Activated CD8-positive, alpha-beta memory T cell treated with anti-CD3 and anti-CD28 coated beads for 36 hours (primary cell): ENCODE measurements at regions not wholly inside any gene's neighbourhood (a gene's known extent, or its start where the extent isn't known, plus 50 kb on each side); places are given as distances from the start of the nearest gene placed in this dataset.
"Not testable (repeated sequence)": the region's sequence is repeated elsewhere in the genome, so short reads cannot be mapped to it uniquely, and the experiment has no call there.

Experiments
- CTCF ChIA-PET: fragments of 350-600 bp; sonication (Branson Sonifier 250); formaldehyde crosslinking; loops from one replicate; lab custom pipeline; 2021; ENCODE audit warnings: antibody characterized with exemption; lab: Charles Lee
- POLR2A ChIA-PET: fragments of 350-600 bp; sonication (Branson Sonifier 250); formaldehyde crosslinking; loops from one replicate; lab custom pipeline; 2021; ENCODE audit warnings: antibody characterized with exemption; lab: Charles Lee

- CTCF ChIA-PET, result no interaction called here
- POLR2A ChIA-PET, result no interaction called here
Measured at GRCh38 chr22:23501708-23502107, 78.4 kb downstream of the IGLL1 start.

DNA sequence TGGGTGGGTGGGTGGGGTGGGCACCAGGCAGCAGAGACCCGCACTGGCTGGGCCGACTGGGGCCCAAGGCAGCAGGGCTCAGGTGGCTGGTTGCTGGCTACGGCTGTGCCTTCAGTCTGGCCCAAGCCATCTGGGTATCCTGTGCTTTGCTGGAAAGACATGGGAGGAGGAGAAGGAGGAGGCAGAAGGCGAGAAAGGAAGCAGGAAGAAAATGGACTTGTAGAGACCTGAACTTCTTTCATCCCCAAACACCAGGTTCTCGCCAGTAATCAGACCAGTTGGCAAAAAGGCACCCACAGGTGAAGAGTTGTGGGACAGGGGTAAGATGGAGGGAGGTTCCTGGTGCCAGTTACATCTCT lies 78.8 kb downstream of the IGLL1 start:
- CTCF ChIA-PET, result no interaction called here

GRCh38 chr22:23500508-23501260 lies 79.4 kb downstream of the IGLL1 start:
- ChIA-PET CTCF (no interaction called here), POLR2A (no interaction called here)

More for the DNA sequence above, 78.8 kb downstream of the IGLL1 start:
- POLR2A ChIA-PET, result no interaction called here

- ChIA-PET POLR2A (no interaction called here), CTCF (no interaction called here)
Measured at GRCh38 chr22:23499845-23500500, 80.1 kb downstream of the IGLL1 start.

DNA sequence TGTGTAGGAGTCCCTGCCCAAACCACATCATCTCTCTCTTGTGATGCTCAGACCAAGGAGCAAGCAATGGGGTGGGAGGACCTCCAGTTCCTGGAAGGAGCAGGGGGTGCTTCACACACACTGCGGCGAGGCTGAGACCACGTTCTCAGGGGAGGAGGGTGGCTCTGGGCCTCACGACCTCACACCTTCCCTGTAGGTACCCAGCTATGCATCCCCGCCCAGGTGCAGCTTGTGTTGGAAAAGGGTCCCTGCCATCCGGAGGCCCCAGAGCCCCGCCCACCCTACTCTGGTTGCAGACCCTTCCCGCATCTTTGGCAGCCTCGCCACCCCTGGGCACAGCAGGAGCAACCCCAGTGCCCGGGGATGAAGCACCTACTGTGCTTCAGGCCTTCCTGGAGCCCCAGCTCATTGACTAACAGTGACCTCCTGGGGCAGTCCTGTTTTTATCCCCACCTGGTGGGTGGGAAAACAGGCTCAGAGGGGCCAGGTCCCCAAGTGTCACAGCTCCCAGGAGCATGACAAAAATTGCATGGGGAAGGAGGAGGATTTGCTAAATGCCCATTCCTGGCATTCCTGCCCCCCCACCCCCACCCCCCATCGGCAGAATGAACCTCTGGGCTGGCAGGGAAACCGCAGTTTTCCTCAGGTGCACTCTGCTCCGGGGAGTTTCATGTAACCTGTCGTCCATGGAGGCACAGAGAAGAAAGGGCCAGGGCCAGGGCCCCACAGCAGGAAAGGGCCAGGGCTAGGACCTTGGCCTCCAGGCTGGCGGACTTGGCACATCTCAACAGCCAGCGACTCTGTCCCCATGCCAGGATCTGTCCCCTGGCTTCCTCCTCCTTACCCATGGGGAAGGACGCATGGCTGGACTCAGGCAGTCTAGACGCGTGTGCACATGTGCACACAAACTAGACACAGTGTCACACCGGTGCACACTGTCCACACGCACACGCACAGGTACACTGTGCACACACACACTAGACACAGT lies 81.0 kb downstream of the IGLL1 start:
- ChIA-PET CTCF (no interaction called here), POLR2A (no interaction called here)

DNA sequence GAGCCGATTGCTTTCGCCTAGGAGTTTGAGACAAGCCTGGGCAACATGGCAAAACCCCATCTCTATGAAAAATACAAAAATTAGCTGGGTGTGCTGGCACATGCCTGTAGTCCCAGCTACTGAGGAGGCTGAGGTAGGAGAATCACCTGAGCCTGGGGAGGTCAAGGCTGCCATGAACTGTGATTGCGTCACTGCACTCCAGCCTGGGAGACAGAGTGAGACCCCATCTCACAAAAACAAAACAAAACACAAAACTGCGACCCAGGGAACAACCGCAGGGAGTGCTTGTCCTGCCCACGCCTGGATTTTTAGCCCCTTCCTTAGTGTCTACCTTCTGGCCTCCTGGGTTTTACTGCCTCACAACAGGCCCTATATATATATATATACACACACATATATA lies 82.2 kb downstream of the IGLL1 start:
- CTCF ChIA-PET, POLR2A ChIA-PET: not testable (repeated sequence)

GRCh38 chr22:23497016-23497885 lies 82.8 kb downstream of the IGLL1 start:
- ChIA-PET CTCF (no interaction called here), POLR2A (no interaction called here)

- CTCF ChIA-PET, result no interaction called here
- POLR2A ChIA-PET, result no interaction called here
Measured at GRCh38 chr22:23496445-23496833, 83.7 kb downstream of the IGLL1 start.

GRCh38 chr22:23495614-23496444 lies 84.3 kb downstream of the IGLL1 start:
- CTCF ChIA-PET, result no interaction called here

DNA sequence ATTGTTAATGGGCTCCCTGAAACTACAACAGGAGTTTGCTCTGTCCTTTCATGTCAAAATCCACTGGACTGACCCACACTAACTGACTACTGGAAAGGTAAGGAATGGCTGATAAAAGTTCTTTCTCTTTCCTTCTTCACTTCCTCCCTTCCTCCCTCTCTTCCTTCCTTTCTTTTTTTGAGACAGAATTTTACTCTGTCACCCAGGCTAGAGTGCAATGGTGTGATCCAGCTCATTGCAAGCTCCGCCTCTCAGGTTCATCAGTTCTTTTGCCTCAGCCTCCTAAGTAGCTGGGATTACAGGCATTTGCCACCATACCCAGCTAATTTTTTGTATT lies 85.2 kb downstream of the IGLL1 start:
- POLR2A ChIA-PET, result no interaction called here
- CTCF ChIA-PET, result no interaction called here

More at GRCh38 chr22:23495614-23496444, 84.3 kb downstream of the IGLL1 start:
- POLR2A ChIA-PET, result no interaction called here

GRCh38 chr22:23485490-23485889 lies 94.6 kb downstream of the IGLL1 start:
- ChIA-PET POLR2A (interaction anchor here (0.6 kb wide), 1 partner anchor 99 kb away, joined by 7 read pairs; no protein-coding TSS in a partner anchor), CTCF (no interaction called here)

GRCh38 chr22:23484651-23485050 lies 95.4 kb downstream of the IGLL1 start:
- CTCF ChIA-PET, result no interaction called here
- POLR2A ChIA-PET, result no interaction called here

DNA sequence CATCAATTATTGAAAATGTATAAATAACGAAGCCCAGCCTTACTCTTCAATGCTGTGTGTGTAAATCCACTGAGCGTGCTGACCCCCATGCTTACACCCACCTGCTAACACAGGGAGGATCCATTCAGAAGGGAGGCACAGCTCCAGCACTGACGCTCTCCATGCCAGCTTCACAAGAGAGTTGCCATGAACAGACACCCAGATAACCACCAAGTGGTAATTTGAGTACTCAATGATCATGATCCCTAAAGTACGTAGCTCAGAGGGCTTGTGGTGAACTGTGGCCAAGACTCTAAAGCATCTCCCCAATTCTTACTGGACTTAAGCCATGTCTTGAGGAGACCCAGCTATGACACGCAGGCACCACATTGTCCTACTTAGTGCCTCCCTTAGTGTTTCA lies 98.7 kb downstream of the IGLL1 start:
- ChIA-PET CTCF (no interaction called here), POLR2A (no interaction called here)

GRCh38 chr22:23478175-23478574 lies 101.9 kb downstream of the IGLL1 start:
- CTCF ChIA-PET, result no interaction called here

GRCh38 chr22:23474531-23474930 lies 105.6 kb downstream of the IGLL1 start:
- POLR2A ChIA-PET, CTCF ChIA-PET: not testable (repeated sequence)

More at GRCh38 chr22:23478175-23478574, 101.9 kb downstream of the IGLL1 start:
- POLR2A ChIA-PET, result no interaction called here

DNA sequence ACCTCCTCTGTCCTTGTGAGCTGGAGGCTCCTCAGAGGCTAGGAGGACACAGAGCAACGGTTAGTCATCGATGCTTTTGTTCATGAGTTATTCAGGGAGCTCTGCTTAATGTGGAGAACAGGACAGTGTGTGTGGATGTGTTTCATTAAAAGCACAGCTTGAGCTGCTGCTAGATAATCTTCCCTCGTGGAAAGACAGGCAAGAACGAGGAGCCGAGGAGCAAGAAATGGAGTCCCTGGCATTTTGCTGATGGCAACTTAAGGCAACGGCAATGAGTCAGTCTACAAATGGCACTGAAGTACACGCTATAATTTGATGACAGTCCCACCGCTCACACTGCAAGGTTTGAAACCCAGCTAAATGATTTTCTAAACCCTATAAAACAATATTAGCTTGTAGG lies 106.2 kb downstream of the IGLL1 start:
- ChIA-PET POLR2A (no interaction called here), CTCF (no interaction called here)

DNA sequence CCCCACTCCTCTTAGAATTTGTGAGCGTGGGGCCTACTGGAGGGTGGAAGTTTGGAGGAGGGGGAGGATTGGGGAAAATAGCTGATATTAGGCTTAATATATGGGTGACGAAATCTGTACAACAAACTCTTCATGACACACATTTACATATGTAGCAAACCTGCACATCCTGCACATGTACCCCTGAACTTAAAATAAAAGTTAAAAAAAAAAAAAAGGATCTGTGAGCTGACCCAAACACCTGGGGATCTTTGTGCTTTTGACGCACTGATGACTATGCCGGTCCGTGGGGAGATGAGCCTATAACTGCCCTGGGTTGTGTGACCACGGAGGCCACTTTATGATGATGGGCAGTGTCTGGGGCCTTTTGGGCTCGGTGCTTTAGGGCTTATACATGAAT lies 107.7 kb downstream of the IGLL1 start:
- POLR2A ChIA-PET, CTCF ChIA-PET: not testable (repeated sequence)

DNA sequence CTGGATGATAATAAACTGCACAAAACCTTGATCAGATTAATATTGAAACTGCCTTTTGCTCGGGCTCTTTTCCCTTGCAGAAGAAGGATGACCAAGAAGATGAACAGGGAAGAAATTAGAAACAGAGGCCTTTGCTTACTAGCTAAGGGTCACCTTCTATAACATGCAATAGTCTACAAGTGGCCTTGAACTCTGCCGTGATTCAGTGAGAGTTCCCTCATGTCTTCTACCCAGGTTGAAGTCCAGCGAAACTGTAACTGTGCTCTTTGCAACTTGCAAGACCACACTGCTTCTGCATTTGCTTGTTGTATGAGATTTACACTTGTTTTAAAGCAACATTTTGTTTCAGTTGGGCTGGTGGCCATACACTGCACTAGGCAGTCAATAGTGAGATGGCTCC lies 108.4 kb downstream of the IGLL1 start:
- CTCF ChIA-PET, result no interaction called here

More for the DNA sequence above, 108.4 kb downstream of the IGLL1 start:
- POLR2A ChIA-PET, result no interaction called here
